Activated T-cell treated with anti-CD3 and anti-CD28 coated beads for 4 hours (primary cell): ENCODE measurements at regions not wholly inside any gene's neighbourhood (a gene's known extent, or its start where the extent isn't known, plus 50 kb on each side); places are given as distances from the start of the nearest gene placed in this dataset.
A peak's percentile ranks its signal among the peaks of the same experiment; 100 is the strongest.
"Not testable (repeated sequence)": the region's sequence is repeated elsewhere in the genome, so short reads cannot be mapped to it uniquely, and the experiment has no call there.

ENCODE experiments used
- DNase-seq: peaks from one replicate; pipeline ENCODE4 v3.0.0-alpha.2; 2020

GRCh38 chr9:34783951-34784487 lies 74.1 kb upstream of the CCL21 start:
- DNase-seq = no peak

GRCh38 chr9:34782372-34782771 lies 72.4 kb upstream of the CCL21 start:
- no peak for DNase-seq

- DNase-seq = no peak
Measured at GRCh38 chr9:34777666-34778065, 67.7 kb upstream of the CCL21 start.

- DNase-seq = no peak
Measured at GRCh38 chr9:34773955-34774354, 64.0 kb upstream of the CCL21 start.

- DNase-seq = no peak
Measured at GRCh38 chr9:34773306-34773910, 63.5 kb upstream of the CCL21 start.

GRCh38 chr9:34771007-34771406 lies 61.1 kb upstream of the CCL21 start:
- DNase-seq = no peak

DNA sequence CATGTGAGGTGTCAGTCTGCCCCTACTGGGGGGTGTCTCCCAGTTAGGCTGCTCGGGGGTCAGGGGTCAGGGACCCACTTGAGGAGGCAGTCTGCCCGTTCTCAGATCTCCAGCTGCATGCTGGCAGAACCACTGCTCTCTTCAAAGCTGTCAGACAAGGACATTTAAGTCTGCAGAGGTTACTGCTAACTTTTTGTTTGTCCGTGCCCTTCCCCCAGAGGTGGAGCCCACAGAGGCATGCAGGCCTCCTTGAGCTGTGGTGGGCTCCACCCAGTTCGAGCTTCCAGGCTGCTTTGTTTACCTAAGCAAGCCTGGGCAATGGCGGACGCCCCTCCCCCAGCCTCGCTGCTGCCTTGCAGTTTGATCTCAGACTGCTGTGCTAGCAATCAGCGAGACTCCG lies 57.2 kb upstream of the CCL21 start:
- DNase-seq = not testable (repeated sequence)

- peak; percentile 12 for DNase-seq
Measured at GRCh38 chr9:34760196-34761040, 50.5 kb upstream of the CCL21 start.
